Left ventricle myocardium inferior (tissue), 1 donor: ENCODE measurements at regions not wholly inside any gene's neighbourhood (a gene's known extent, or its start where the extent isn't known, plus 50 kb on each side); places are given as distances from the start of the nearest gene placed in this dataset.

ENCODE experiments used
- DNase-seq: peaks from one replicate; pipeline ENCODE4 v3.0.0-alpha.2; 2020
- H3K27ac ChIP-seq: fragments of 200-600 bp; replicated peaks from 2 replicates; pipeline ENCODE4 v1.8.0; 2021
- H3K27me3 ChIP-seq: fragments of 200-600 bp; 2 replicates; pipeline ENCODE4 v1.8.0; 2021; ENCODE audit warnings: low read depth
- H3K36me3 ChIP-seq: fragments of 200-600 bp; 2 replicates; pipeline ENCODE4 v1.8.0; 2021
- H3K4me1 ChIP-seq: fragments of 200-600 bp; 2 replicates; pipeline ENCODE4 v1.8.0; 2021
- H3K4me3 ChIP-seq: fragments of 200-600 bp; 2 replicates; pipeline ENCODE4 v1.8.0; 2021; ENCODE audit warnings: mild to moderate bottlenecking, moderate library complexity
- H3K9me3 ChIP-seq: fragments of 200-600 bp; replicated peaks from 2 replicates; pipeline ENCODE4 v1.8.0; 2021
- CTCF ChIP-seq: fragments of 200-600 bp; IDR thresholded peaks from 2 replicates; pipeline ENCODE4 v1.8.0; 2021; ENCODE audit warnings: antibody characterized with exemption, mild to moderate bottlenecking, borderline replicate concordance
- intact Hi-C: fragments of 100-400 bp; cut with micrococcal nuclease; formaldehyde crosslinking; loops from one replicate; pipeline ENCODE4 v1.11.0; 2022
- donor health status: DM: no; HTN: yes; CAD: no; lungs with severe emphysema.

GRCh38 chr11:110977661-110978060, 265.4 kb upstream of the ARHGAP20 start:
- Histone ChIP-seq H3K4me3 (no peak overlapping the region), H3K4me1 (no peaks in the 10 kb centered on the region), H3K27ac (no peak overlapping the region), H3K9me3 (peaks cover 28% of the 10 kb centered on the region), H3K27me3 (no peaks in the 10 kb centered on the region), H3K36me3 (no peaks in the 10 kb centered on the region)
- no peak for TF ChIP-seq CTCF
- DNase-seq, result no peak
- intact Hi-C loops, result no loop called here

GRCh38 chr11:110974731-110975130, 262.5 kb upstream of the ARHGAP20 start:
- intact Hi-C loops, result no loop called here
- Histone ChIP-seq H3K27me3 (no peaks in the 10 kb centered on the region), H3K27ac (no peak overlapping the region), H3K36me3 (no peaks in the 10 kb centered on the region), H3K4me1 (no peaks in the 10 kb centered on the region), H3K4me3 (no peak overlapping the region), H3K9me3 (peaks cover 20% of the 10 kb centered on the region)
- no peak for DNase-seq
- no peak for TF ChIP-seq CTCF

- H3K9me3 ChIP-seq, result peaks cover 7% of the 10 kb centered on the region
- H3K27me3 ChIP-seq, result no peaks in the 10 kb centered on the region
- intact Hi-C loops, result no loop called here
- TF ChIP-seq CTCF, result no peak
- no peak overlapping the region for H3K4me3 ChIP-seq
- H3K36me3 ChIP-seq, result no peaks in the 10 kb centered on the region
- no peak for DNase-seq
- H3K27ac ChIP-seq, result no peak overlapping the region
- H3K4me1 ChIP-seq, result no peaks in the 10 kb centered on the region
These were observed 261.3 kb upstream of the ARHGAP20 start for GRCh38 chr11:110973401-110973980.

- Histone ChIP-seq H3K4me3 (no peak overlapping the region), H3K27me3 (no peaks in the 10 kb centered on the region), H3K9me3 (no peaks in the 10 kb centered on the region), H3K4me1 (no peaks in the 10 kb centered on the region), H3K27ac (no peak overlapping the region), H3K36me3 (no peaks in the 10 kb centered on the region)
- no peak for TF ChIP-seq CTCF
- no peak for DNase-seq
- intact Hi-C loops, result no loop called here
These were observed 260.4 kb upstream of the ARHGAP20 start for GRCh38 chr11:110972640-110973039.

GRCh38 chr11:110972106-110972505, 259.9 kb upstream of the ARHGAP20 start:
- Histone ChIP-seq H3K36me3 (no peaks in the 10 kb centered on the region), H3K9me3 (no peaks in the 10 kb centered on the region), H3K4me1 (no peaks in the 10 kb centered on the region), H3K27ac (no peak overlapping the region), H3K27me3 (no peaks in the 10 kb centered on the region), H3K4me3 (no peak overlapping the region)
- no peak for DNase-seq
- TF ChIP-seq CTCF, result no peak
- intact Hi-C loops, result no loop called here
